ACC112 (cell line): ENCODE measurements at regions not wholly inside any gene's neighbourhood (a gene's known extent, or its start where the extent isn't known, plus 50 kb on each side); places are given as distances from the start of the nearest gene placed in this dataset.

ENCODE experiments used
- H2AFZ ChIP-seq: fragments of 200-600 bp; sonication (generic); one replicate; pipeline ENCODE4 v1.6.0; 2017; ENCODE audit warnings: antibody characterized with exemption, low read length; ENCODE audit not compliant: unreplicated experiment
- H3K27ac ChIP-seq: fragments of 200-600 bp; sonication (generic); 2 replicates; pipeline ENCODE4 v1.5.1; 2014; ENCODE audit warnings: low read depth, mild to moderate bottlenecking, antibody characterized with exemption, low read length, moderate library complexity
- H3K27me3 ChIP-seq: fragments of 200-600 bp; sonication (generic); 2 replicates; pipeline ENCODE4 v1.6.1; 2014; ENCODE audit warnings: mild to moderate bottlenecking, antibody characterized with exemption, low read length, moderate library complexity, mixed read lengths; ENCODE audit not compliant: insufficient read depth
- H3K36me3 ChIP-seq: fragments of 200-600 bp; sonication (generic); 2 replicates; pipeline ENCODE4 v1.6.1; 2016; ENCODE audit warnings: mild to moderate bottlenecking, antibody characterized with exemption, low read length, moderate library complexity, mixed read lengths; ENCODE audit not compliant: insufficient read depth
- H3K4me1 ChIP-seq: fragments of 200-600 bp; sonication (generic); one replicate; pipeline ENCODE4 v1.6.1; 2016; ENCODE audit warnings: low read length, mixed read lengths; ENCODE audit not compliant: insufficient read depth, unreplicated experiment, control insufficient read depth
- H3K4me3 ChIP-seq: fragments of 200-600 bp; sonication (generic); 2 replicates; pipeline ENCODE4 v1.5.1; 2014; ENCODE audit warnings: mild to moderate bottlenecking, low read depth, low read length
- H3K79me2 ChIP-seq: fragments of 200-600 bp; sonication (generic); one replicate; pipeline ENCODE4 v1.6.0; 2016; ENCODE audit warnings: low read length; ENCODE audit not compliant: control insufficient read depth, unreplicated experiment, insufficient read depth

GRCh38 chr16:82384949-82385348 lies 214.9 kb upstream of the MPHOSPH6 start:
- Histone ChIP-seq H3K4me1 (no peaks in the 10 kb centered on the region), H2AFZ (no peak overlapping the region), H3K36me3 (no peaks in the 10 kb centered on the region), H3K27ac (no peak overlapping the region), H3K27me3 (no peaks in the 10 kb centered on the region), H3K4me3 (no peak overlapping the region), H3K79me2 (no peaks in the 10 kb centered on the region)

DNA sequence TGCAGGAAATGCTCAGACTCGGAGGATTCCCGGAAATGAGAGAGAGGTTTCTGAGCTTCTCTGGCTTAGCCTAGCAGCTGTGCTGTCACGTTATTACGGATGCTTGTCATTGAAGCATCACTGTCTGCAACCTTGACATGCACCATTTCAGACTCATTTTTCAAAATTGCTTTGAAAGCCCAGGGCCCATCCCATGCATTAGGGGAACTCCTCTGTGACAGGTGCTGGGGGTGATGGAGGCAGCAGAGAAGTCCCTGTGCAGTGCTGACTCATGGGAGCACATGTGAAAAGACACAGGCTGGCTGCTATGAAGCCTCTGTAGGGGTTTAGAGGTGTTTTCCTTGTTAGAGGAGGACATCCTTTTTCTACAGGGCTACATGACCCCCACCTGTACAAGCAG lies 214.0 kb upstream of the MPHOSPH6 start:
- Histone ChIP-seq H3K36me3 (no peaks in the 10 kb centered on the region), H3K27ac (no peak overlapping the region), H3K27me3 (no peaks in the 10 kb centered on the region), H3K79me2 (no peaks in the 10 kb centered on the region), H2AFZ (no peak overlapping the region), H3K4me3 (no peak overlapping the region), H3K4me1 (no peaks in the 10 kb centered on the region)

DNA sequence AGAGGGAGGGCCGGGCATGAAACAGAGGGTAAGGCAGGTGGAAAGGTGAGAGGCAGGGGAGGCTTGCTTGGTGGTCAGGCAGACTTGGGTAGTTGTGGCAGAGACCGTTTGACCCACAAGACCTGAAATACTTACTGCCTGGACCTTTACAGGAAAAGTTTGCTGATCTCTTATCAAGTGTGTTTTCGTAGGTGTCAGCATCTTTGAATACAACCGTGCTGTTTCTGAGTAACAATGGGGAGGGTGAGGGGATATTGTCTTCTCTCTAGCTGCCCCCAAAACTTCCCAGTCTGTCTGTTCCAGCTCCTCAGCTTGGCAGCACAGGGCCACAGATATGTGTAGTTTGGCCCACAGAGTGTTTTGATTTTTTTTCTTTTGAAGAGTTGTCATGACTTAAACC lies 212.5 kb upstream of the MPHOSPH6 start:
- Histone ChIP-seq H3K4me3 (no peak overlapping the region), H3K27me3 (no peaks in the 10 kb centered on the region), H3K36me3 (no peaks in the 10 kb centered on the region), H3K4me1 (no peaks in the 10 kb centered on the region), H3K27ac (no peak overlapping the region), H2AFZ (no peak overlapping the region), H3K79me2 (no peaks in the 10 kb centered on the region)

GRCh38 chr16:82379551-82379950 lies 209.5 kb upstream of the MPHOSPH6 start:
- Histone ChIP-seq H3K27me3 (no peaks in the 10 kb centered on the region), H2AFZ (no peak overlapping the region), H3K4me1 (no peaks in the 10 kb centered on the region), H3K36me3 (no peaks in the 10 kb centered on the region), H3K27ac (no peak overlapping the region), H3K79me2 (no peaks in the 10 kb centered on the region), H3K4me3 (no peak overlapping the region)

DNA sequence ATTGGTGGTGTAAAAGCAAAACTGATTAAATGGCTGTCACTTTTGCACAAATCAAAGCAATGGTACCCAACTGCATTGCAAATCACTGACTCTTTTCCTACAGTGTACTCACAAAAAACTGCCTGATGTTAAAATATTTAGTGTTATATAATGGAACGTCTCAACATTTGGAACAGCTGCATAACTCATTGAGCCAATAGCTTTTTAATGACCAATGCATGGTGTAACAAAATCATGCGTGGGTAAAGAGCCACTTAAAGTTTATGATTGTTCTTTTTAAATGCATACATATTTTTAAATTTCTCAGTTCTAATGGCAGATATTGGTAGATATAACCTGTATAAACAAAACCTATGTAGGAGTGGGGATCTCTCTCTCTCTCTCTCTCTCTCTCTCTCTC lies 204.0 kb upstream of the MPHOSPH6 start:
- Histone ChIP-seq H3K36me3 (no peaks in the 10 kb centered on the region), H3K27me3 (no peaks in the 10 kb centered on the region), H3K79me2 (no peaks in the 10 kb centered on the region), H3K4me3 (no peak overlapping the region), H2AFZ (no peak overlapping the region), H3K4me1 (no peaks in the 10 kb centered on the region), H3K27ac (no peak overlapping the region)

DNA sequence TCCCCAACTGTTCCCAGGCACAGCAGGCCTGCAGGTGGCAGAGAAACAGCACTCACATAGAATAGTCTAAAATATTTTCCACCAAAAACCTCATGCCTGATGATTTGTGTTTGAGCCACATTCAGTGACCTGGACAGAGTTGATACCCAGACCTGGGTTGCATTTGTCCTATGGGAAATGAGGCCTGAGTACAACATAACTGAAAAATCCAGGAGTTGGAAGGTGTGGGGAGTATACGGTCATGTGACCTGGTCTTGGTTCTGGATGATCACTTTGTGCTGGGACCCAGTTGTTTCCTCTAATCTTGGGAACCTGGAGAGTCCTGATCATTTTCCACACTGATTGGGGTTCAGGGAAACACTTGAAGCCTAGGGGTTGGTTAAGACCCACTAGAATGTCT lies 200.3 kb upstream of the MPHOSPH6 start:
- Histone ChIP-seq H3K36me3 (no peaks in the 10 kb centered on the region), H3K4me3 (no peak overlapping the region), H2AFZ (no peak overlapping the region), H3K4me1 (no peaks in the 10 kb centered on the region), H3K79me2 (no peaks in the 10 kb centered on the region), H3K27me3 (no peaks in the 10 kb centered on the region), H3K27ac (no peak overlapping the region)

GRCh38 chr16:82368041-82368440 lies 198.0 kb upstream of the MPHOSPH6 start:
- no peaks in the 10 kb centered on the region for H3K36me3 ChIP-seq
- H3K27ac ChIP-seq: no peak overlapping the region
- H3K4me1 ChIP-seq: no peaks in the 10 kb centered on the region
- no peak overlapping the region for H3K4me3 ChIP-seq
- H3K27me3 ChIP-seq: no peaks in the 10 kb centered on the region
- no peak overlapping the region for H2AFZ ChIP-seq
- no peaks in the 10 kb centered on the region for H3K79me2 ChIP-seq

DNA sequence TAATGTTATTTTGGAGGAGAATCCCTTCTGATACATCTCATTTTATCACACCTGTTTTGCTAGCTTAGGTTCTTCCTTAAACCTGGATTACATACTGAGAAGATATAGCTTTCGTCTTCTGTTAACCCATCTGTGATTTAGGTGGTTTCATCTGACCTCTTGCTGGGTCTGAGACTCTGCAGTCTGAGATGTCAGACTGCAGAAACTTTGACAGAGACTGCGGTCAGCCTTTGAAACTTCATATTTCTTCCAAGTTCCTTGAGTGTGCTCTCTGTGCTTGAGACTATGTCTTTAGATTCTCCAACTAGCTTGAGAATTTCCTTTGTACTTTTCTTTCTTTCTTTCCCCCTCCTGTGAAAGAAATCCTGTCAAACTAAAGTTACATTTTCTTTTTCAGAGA lies 196.4 kb upstream of the MPHOSPH6 start:
- no peak overlapping the region for H2AFZ ChIP-seq
- no peaks in the 10 kb centered on the region for H3K27me3 ChIP-seq
- no peaks in the 10 kb centered on the region for H3K4me1 ChIP-seq
- no peaks in the 10 kb centered on the region for H3K36me3 ChIP-seq
- H3K27ac ChIP-seq: no peak overlapping the region
- no peaks in the 10 kb centered on the region for H3K79me2 ChIP-seq
- no peak overlapping the region for H3K4me3 ChIP-seq

GRCh38 chr16:82364690-82365089 lies 194.7 kb upstream of the MPHOSPH6 start:
- no peaks in the 10 kb centered on the region for H3K4me1 ChIP-seq
- no peak overlapping the region for H3K27ac ChIP-seq
- H3K36me3 ChIP-seq: no peaks in the 10 kb centered on the region
- H3K79me2 ChIP-seq: no peaks in the 10 kb centered on the region
- no peak overlapping the region for H2AFZ ChIP-seq
- no peak overlapping the region for H3K4me3 ChIP-seq
- no peaks in the 10 kb centered on the region for H3K27me3 ChIP-seq

DNA sequence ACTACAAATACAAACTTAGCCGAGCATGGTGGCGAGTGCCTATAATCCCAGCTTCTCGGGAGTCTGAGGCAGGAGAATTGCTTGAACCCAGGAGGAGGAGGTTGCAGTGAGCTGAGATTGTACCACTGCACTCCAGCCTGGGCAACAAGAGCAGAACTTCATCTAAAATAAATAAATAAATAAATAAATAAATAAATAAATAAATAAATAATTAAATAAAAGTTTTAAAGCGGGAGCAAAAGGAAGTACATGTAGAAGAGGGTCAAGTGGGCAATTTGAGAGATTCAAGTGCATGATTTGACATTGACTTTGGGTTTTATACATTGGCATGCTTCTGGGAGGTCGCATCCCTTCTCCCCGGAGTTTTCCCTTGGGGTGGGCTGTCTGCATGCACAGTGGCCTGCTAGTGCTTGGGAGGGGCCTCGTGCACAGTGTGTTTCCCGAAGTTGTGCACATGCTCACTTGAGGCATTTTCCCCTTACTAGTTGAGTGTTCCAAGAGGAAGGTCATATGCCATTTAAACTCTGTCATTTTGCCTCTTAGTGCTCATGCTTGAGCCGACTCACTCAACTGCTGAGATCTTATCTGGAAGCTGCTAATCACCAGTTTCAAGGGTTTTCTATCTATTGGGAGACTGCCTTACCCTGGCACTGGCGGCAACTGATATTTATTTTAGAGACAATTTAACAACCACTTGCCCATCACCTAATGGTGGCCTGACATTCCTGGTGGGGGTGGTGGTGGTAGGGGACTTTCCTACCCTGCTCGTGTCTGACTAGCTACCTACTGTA lies 193.2 kb upstream of the MPHOSPH6 start:
- Histone ChIP-seq H3K79me2 (no peaks in the 10 kb centered on the region), H3K27me3 (no peaks in the 10 kb centered on the region), H3K4me1 (no peaks in the 10 kb centered on the region)

DNA sequence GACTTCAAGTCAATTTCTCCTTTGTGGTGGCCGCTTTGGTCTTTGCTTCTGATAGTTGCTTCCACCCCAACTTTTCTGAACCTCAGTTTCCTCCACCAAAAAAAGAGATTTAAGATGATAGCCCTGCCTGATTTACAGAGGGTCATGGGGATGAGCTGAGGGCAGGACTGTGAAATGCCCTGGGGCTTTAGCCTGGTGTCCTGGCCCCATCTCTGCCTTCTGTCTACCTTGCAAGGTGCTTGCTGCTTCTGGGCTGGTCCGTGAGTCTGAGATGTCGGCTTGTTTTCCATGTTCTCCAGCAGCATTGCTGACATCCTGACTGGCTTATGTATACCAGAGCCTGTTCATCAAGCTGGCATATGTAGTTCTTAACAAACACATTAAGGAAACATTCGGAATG lies 191.9 kb upstream of the MPHOSPH6 start:
- Histone ChIP-seq H3K79me2 (no peaks in the 10 kb centered on the region), H3K27ac (no peak overlapping the region), H3K36me3 (no peaks in the 10 kb centered on the region), H2AFZ (no peak overlapping the region), H3K4me3 (no peak overlapping the region), H3K27me3 (no peaks in the 10 kb centered on the region), H3K4me1 (no peaks in the 10 kb centered on the region)

More for the DNA sequence above, 193.2 kb upstream of the MPHOSPH6 start:
- Histone ChIP-seq H2AFZ (no peak overlapping the region), H3K4me3 (no peak overlapping the region), H3K27ac (no peak overlapping the region), H3K36me3 (no peaks in the 10 kb centered on the region)
